Neuron (in vitro differentiated cells): ENCODE measurements at regions not wholly inside any gene's neighbourhood (a gene's known extent, or its start where the extent isn't known, plus 50 kb on each side); places are given as distances from the start of the nearest gene placed in this dataset.

ENCODE experiments used
- H2AFZ ChIP-seq: one replicate; pipeline ENCODE4 v1.6.1; 2013; ENCODE audit warnings: low read depth, mild to moderate bottlenecking, inconsistent platforms, low read length, moderate library complexity
- H3K27me3 ChIP-seq: one replicate; pipeline ENCODE4 v1.6.1; 2013; ENCODE audit warnings: low read length; ENCODE audit not compliant: insufficient read depth
- H3K36me3 ChIP-seq: one replicate; pipeline ENCODE4 v1.6.1; 2013; ENCODE audit warnings: low read length; ENCODE audit not compliant: insufficient read depth
- H3K4me1 ChIP-seq: one replicate; pipeline ENCODE4 v1.6.1; 2013; ENCODE audit warnings: low read length; ENCODE audit not compliant: insufficient read depth
- H3K4me3 ChIP-seq: 2 replicates; pipeline ENCODE4 v1.5.1; 2013; ENCODE audit warnings: mild to moderate bottlenecking, low read length, moderate library complexity
- H3K9me3 ChIP-seq: one replicate; pipeline ENCODE4 v1.6.1; 2013; ENCODE audit warnings: low read length

DNA sequence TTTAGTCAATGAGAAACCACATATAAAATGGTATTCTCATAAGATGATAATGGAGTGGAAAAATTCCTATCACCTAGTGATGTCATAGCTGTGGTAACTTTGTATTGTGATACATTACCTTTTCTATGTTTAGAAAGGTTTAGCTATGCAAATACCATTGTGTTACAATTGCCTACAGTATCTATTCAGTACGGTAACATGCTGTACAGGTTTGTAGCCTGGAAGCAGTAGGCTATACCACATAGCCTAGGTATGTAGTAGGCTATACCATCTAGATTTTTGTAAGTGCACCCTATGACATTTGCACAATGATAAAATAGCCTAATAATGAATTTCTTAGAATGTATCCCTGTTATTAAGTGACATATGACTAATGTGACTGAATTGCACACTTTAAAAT, 50.5 kb upstream of the CCDC196 start:
- Histone ChIP-seq H3K36me3 (no peaks in the 10 kb centered on the region), H2AFZ (no peak overlapping the region), H3K4me1 (no peaks in the 10 kb centered on the region), H3K27me3 (no peaks in the 10 kb centered on the region), H3K9me3 (peaks cover 2% of the 10 kb centered on the region), H3K4me3 (no peak overlapping the region)
